ENCODE measurements at regions not wholly inside any gene's neighbourhood (a gene's known extent, or its start where the extent isn't known, plus 50 kb on each side); places are given as distances from the start of the nearest gene placed in this dataset.

DNA sequence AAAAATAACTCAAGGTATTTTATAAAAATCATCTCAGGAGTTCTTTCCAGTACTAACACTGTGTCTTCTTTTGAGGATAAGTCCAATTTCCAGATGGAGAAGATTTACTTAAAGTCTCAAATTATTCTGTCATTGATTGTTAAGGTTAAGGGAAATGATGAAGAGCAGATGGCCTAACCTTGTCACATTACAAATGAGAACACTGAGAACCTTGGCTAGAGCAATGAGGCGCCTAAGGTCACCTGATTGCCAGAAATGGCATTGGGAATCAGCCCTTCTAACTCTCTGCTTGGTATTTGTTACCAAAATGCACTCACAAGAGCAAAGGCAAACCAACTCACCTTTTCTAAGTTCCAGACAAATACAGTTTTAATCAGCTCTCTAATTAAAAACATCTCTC, 835.1 kb downstream of the RNF144A start:
- Histone ChIP-seq H3K79me2 (ENCODE audit: insufficient read depth, low read length) (no peaks in the 10 kb centered on the region), H3K4me3 (replicated peaks in 1 of 3; ENCODE audit: low read depth in 2 of 3, low read length in 3 of 3) (no peak overlapping the region), H3K36me3 (replicated peaks in 1 of 2; ENCODE audit: control insufficient read depth in 1 of 2, insufficient read depth in 2 of 2, low read length in 2 of 2) (no peaks in the 10 kb centered on the region), H3K4me1 (ENCODE audit: control insufficient read depth in 1 of 2, insufficient read depth in 2 of 2, low read length in 2 of 2) (no peaks in the 10 kb centered on the region), H3K27me3 (ENCODE audit: control insufficient read depth in 2 of 2, insufficient read depth in 2 of 2, low read length in 2 of 2) (no peaks in the 10 kb centered on the region), H3K9me3 (replicated peaks in 1 of 2; ENCODE audit: control insufficient read depth in 1 of 2, insufficient read depth in 1 of 2, low read length in 2 of 2) (peaks cover 5 to 23% of the 10 kb centered on the region in 2 donors), H3K27ac (ENCODE audit: low read depth in 1 of 2, low read length in 2 of 2) (no peak overlapping the region), H2AFZ (ENCODE audit: insufficient read depth, low read depth, low read length, poor library complexity, severe bottlenecking) (no peak overlapping the region), H3K4me2 (replicated peaks; ENCODE audit: extremely low read depth, low read length, poor library complexity, severe bottlenecking) (no peak overlapping the region), H4K20me1 (ENCODE audit: insufficient read depth, low read length) (no peaks in the 10 kb centered on the region), H3K9ac (ENCODE audit: insufficient read depth, low read length, poor library complexity, severe bottlenecking) (no peak overlapping the region)
- Mint-ChIP-seq H3K36me3 (peaks cover 0 to 2% of the 10 kb centered on the region in 2 donors), H3K9me3 (peaks cover 12 to 20% (median 19%) of the 10 kb centered on the region in 7 donors), H3K4me3 (no peak overlapping the region), H3K4me1 (no peaks in the 10 kb centered on the region), H3K27ac (no peak overlapping the region), H3K27me3 (ENCODE audit: low read depth in 3 of 3) (peaks cover 0 to 5% (median 1%) of the 10 kb centered on the region in 3 donors)
- intact Hi-C loops (cut with micrococcal nuclease) = no loop called here
- TF ChIP-seq, protein P1, sequence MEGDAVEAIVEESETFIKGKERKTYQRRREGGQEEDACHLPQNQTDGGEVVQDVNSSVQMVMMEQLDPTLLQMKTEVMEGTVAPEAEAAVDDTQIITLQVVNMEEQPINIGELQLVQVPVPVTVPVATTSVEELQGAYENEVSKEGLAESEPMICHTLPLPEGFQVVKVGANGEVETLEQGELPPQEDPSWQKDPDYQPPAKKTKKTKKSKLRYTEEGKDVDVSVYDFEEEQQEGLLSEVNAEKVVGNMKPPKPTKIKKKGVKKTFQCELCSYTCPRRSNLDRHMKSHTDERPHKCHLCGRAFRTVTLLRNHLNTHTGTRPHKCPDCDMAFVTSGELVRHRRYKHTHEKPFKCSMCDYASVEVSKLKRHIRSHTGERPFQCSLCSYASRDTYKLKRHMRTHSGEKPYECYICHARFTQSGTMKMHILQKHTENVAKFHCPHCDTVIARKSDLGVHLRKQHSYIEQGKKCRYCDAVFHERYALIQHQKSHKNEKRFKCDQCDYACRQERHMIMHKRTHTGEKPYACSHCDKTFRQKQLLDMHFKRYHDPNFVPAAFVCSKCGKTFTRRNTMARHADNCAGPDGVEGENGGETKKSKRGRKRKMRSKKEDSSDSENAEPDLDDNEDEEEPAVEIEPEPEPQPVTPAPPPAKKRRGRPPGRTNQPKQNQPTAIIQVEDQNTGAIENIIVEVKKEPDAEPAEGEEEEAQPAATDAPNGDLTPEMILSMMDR (IDR thresholded peaks at IDR 0.05) = no peak
- no peak for DNase-seq
- 100% methylated on average over 1 of the region's 1 CpG for WGBS (ENCODE audit: insufficient coverage)

DNA sequence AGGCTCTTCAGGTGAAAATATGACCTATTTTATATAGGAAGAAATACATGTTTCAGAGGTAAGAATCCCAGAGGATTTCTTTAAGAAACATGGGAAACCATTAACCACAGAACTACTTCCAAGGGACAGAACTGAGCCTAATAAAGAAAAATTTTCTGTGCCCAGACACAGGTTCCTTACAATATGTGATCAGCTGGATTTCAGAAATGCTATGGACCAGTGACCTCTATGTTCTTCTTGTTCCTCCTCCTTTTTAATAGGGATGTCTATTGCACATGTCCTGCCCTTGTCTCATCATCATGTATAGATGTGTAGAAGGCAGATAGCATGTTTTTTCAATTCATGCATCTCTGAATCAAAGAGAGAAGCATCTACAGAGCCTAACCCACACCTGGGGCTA, 836.6 kb downstream of the RNF144A start:
- Mint-ChIP-seq H3K4me3 (no peak overlapping the region), H3K27ac (no peak overlapping the region), H3K36me3 (peaks cover 0 to 2% of the 10 kb centered on the region in 2 donors), H3K27me3 (ENCODE audit: low read depth in 3 of 3) (peaks cover 0 to 3% (median 3%) of the 10 kb centered on the region in 3 donors), H3K9me3 (peaks cover 13 to 28% (median 19%) of the 10 kb centered on the region in 7 donors), H3K4me1 (no peaks in the 10 kb centered on the region)
- no peaks in the 10 kb centered on the region for H3K4me1 ChIP-seq (ENCODE audit: control insufficient read depth in 1 of 2, insufficient read depth in 2 of 2, low read length in 2 of 2)
- no peak for DNase-seq
- H3K27me3 ChIP-seq (ENCODE audit: control insufficient read depth in 2 of 2, insufficient read depth in 2 of 2, low read length in 2 of 2) = no peaks in the 10 kb centered on the region
- H3K36me3 ChIP-seq (replicated peaks in 1 of 2; ENCODE audit: control insufficient read depth in 1 of 2, insufficient read depth in 2 of 2, low read length in 2 of 2) = no peaks in the 10 kb centered on the region
- H4K20me1 ChIP-seq (ENCODE audit: insufficient read depth, low read length) = no peaks in the 10 kb centered on the region
- TF ChIP-seq, protein P1 (IDR thresholded peaks at IDR 0.05) = no peak
- H3K9ac ChIP-seq (ENCODE audit: insufficient read depth, low read length, poor library complexity, severe bottlenecking) = no peak overlapping the region
- peaks cover 5 to 23% of the 10 kb centered on the region in 2 donors for H3K9me3 ChIP-seq (replicated peaks in 1 of 2; ENCODE audit: control insufficient read depth in 1 of 2, insufficient read depth in 1 of 2, low read length in 2 of 2)
- H3K79me2 ChIP-seq (ENCODE audit: insufficient read depth, low read length) = no peaks in the 10 kb centered on the region
- H2AFZ ChIP-seq (ENCODE audit: insufficient read depth, low read depth, low read length, poor library complexity, severe bottlenecking) = no peak overlapping the region
- no peak overlapping the region for H3K4me3 ChIP-seq (replicated peaks in 1 of 3; ENCODE audit: low read depth in 2 of 3, low read length in 3 of 3)
- intact Hi-C loops (cut with micrococcal nuclease) = no loop called here
- no peak overlapping the region for H3K27ac ChIP-seq (ENCODE audit: low read depth in 1 of 2, low read length in 2 of 2)
- H3K4me2 ChIP-seq (replicated peaks; ENCODE audit: extremely low read depth, low read length, poor library complexity, severe bottlenecking) = no peak overlapping the region

All from CD14-positive monocyte (primary cell).